Natural killer cell (primary cell): ENCODE measurements at regions not wholly inside any gene's neighbourhood (a gene's known extent, or its start where the extent isn't known, plus 50 kb on each side); places are given as distances from the start of the nearest gene placed in this dataset.

Experiments
- ATAC-seq, 3 donors: fragments of 150-1000 bp in 2 of 3; fragments of 200-7000 bp in 1 of 3; cut with Tn5 transposase; 1 replicate in 1 of 3; 2 replicates in 2 of 3; pipeline ENCODE4 v1.10.0; 2021; ENCODE audit warnings: mild to moderate bottlenecking in 2 of 3, moderate library complexity in 2 of 3
- DNase-seq, 2 donors: peaks; one replicate each; pipeline versions ENCODE4 v3.0.0 to v3.0.0-alpha.2; 2013 to 2021; ENCODE audit warnings: mixed read lengths in 1 of 2
- H3K27ac ChIP-seq: one replicate; pipeline ENCODE4 v1.5.1; 2013; ENCODE audit warnings: mild to moderate bottlenecking, low read length
- H3K27me3 ChIP-seq: one replicate; pipeline ENCODE4 v1.6.1; 2013; ENCODE audit warnings: low read length; ENCODE audit not compliant: control insufficient read depth, insufficient read depth
- H3K36me3 ChIP-seq: one replicate; pipeline ENCODE4 v1.6.1; 2013; ENCODE audit warnings: low read length; ENCODE audit not compliant: control insufficient read depth, insufficient read depth
- H3K4me1 ChIP-seq: one replicate; pipeline ENCODE4 v1.6.1; 2013; ENCODE audit warnings: low read length; ENCODE audit not compliant: control insufficient read depth, insufficient read depth
- H3K4me3 ChIP-seq: one replicate; pipeline ENCODE4 v1.5.1; 2013; ENCODE audit warnings: low read length
- H3K9me3 ChIP-seq: one replicate; pipeline ENCODE4 v1.6.1; 2013; ENCODE audit warnings: low read length; ENCODE audit not compliant: control insufficient read depth, insufficient read depth
- H3K27ac Mint-ChIP-seq, 2 donors: one replicate each; pipeline ENCODE4 v1.8.0; 2022; ENCODE audit warnings: mild to moderate bottlenecking in 2 of 2, mixed read lengths in 2 of 2, moderate library complexity in 1 of 2
- H3K27me3 Mint-ChIP-seq, 2 donors: one replicate each; pipeline ENCODE4 v1.8.0; 2022; ENCODE audit warnings: low read depth in 2 of 2, mixed read lengths in 2 of 2
- H3K36me3 Mint-ChIP-seq: one replicate; pipeline ENCODE4 v1.8.0; 2022; ENCODE audit warnings: mixed read lengths
- H3K4me1 Mint-ChIP-seq, 2 donors: one replicate each; pipeline ENCODE4 v1.8.0; 2022; ENCODE audit warnings: mixed read lengths in 2 of 2
- H3K4me3 Mint-ChIP-seq: one replicate; pipeline ENCODE4 v1.8.0; 2022; ENCODE audit warnings: mild to moderate bottlenecking, moderate library complexity, mixed read lengths
- H3K9me3 Mint-ChIP-seq, 2 donors: one replicate each; pipeline ENCODE4 v1.8.0; 2022; ENCODE audit warnings: mixed read lengths in 2 of 2
- WGBS: methylation state at CpG from one replicate; pipeline ENCODE4 v1.1.7; 2013; ENCODE audit warnings: missing lambda C conversion rate; ENCODE audit not compliant: insufficient coverage; 5-methylcytosine and 5-hydroxymethylcytosine counted together
- intact Hi-C: fragments of 100-400 bp; cut with micrococcal nuclease; formaldehyde crosslinking; loops from one replicate; pipeline ENCODE4 v1.14.2; 2022
- TF ChIP-seq, protein P1 (sequence below): fragments of 200-600 bp; IDR thresholded peaks from one replicate; pipeline ENCODE4 v1.8.0; 2022; ENCODE audit warnings: antibody characterized with exemption

- Histone ChIP-seq H3K27me3 (no peaks in the 10 kb centered on the region), H3K27ac (no peak overlapping the region), H3K36me3 (no peaks in the 10 kb centered on the region), H3K4me1 (peaks cover 3% of the 10 kb centered on the region), H3K4me3 (no peak overlapping the region), H3K9me3 (no peaks in the 10 kb centered on the region)
- no peak for ATAC-seq
- no CpG with 5 or more reads among the region's 3 CpGs for WGBS
- H3K27ac Mint-ChIP-seq: no peak overlapping the region
- no peak overlapping the region for H3K4me3 Mint-ChIP-seq
- H3K4me1 Mint-ChIP-seq: no peaks in the 10 kb centered on the region
- intact Hi-C loops: no loop called here
- H3K36me3 Mint-ChIP-seq: no peaks in the 10 kb centered on the region
- DNase-seq: no peak
- H3K27me3 Mint-ChIP-seq: no peaks in the 10 kb centered on the region
- TF ChIP-seq, protein P1, sequence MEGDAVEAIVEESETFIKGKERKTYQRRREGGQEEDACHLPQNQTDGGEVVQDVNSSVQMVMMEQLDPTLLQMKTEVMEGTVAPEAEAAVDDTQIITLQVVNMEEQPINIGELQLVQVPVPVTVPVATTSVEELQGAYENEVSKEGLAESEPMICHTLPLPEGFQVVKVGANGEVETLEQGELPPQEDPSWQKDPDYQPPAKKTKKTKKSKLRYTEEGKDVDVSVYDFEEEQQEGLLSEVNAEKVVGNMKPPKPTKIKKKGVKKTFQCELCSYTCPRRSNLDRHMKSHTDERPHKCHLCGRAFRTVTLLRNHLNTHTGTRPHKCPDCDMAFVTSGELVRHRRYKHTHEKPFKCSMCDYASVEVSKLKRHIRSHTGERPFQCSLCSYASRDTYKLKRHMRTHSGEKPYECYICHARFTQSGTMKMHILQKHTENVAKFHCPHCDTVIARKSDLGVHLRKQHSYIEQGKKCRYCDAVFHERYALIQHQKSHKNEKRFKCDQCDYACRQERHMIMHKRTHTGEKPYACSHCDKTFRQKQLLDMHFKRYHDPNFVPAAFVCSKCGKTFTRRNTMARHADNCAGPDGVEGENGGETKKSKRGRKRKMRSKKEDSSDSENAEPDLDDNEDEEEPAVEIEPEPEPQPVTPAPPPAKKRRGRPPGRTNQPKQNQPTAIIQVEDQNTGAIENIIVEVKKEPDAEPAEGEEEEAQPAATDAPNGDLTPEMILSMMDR: no peak
- H3K9me3 Mint-ChIP-seq: no peaks in the 10 kb centered on the region
Measured at GRCh38 chr10:2019281-2019680, 282.0 kb upstream of the ADARB2 start.

- H3K36me3 Mint-ChIP-seq: no peaks in the 10 kb centered on the region
- H3K4me3 ChIP-seq: no peak overlapping the region
- no peaks in the 10 kb centered on the region for H3K27me3 ChIP-seq
- H3K27ac Mint-ChIP-seq: no peak overlapping the region
- H3K4me3 Mint-ChIP-seq: no peak overlapping the region
- no peaks in the 10 kb centered on the region for H3K36me3 ChIP-seq
- no peaks in the 10 kb centered on the region for H3K27me3 Mint-ChIP-seq
- no peak overlapping the region for H3K27ac ChIP-seq
- DNase-seq (no peak), ATAC-seq (no peak)
- WGBS: 94% methylated on average over 11 of the region's 12 CpGs
- TF ChIP-seq, protein P1: no peak
- no peaks in the 10 kb centered on the region for H3K9me3 Mint-ChIP-seq
- intact Hi-C loops: no loop called here
- no peaks in the 10 kb centered on the region for H3K4me1 Mint-ChIP-seq
- H3K9me3 ChIP-seq: no peaks in the 10 kb centered on the region
- H3K4me1 ChIP-seq: no peaks in the 10 kb centered on the region
Measured at GRCh38 chr10:2014541-2014940, 277.2 kb upstream of the ADARB2 start.

- no peak overlapping the region for H3K27ac ChIP-seq
- TF ChIP-seq, protein P1: no peak
- Mint-ChIP-seq H3K4me1 (no peaks in the 10 kb centered on the region), H3K36me3 (no peaks in the 10 kb centered on the region), H3K4me3 (no peak overlapping the region), H3K9me3 (peaks cover 0 to 3% of the 10 kb centered on the region in 2 donors), H3K27me3 (no peaks in the 10 kb centered on the region), H3K27ac (no peak overlapping the region)
- no peaks in the 10 kb centered on the region for H3K9me3 ChIP-seq
- ATAC-seq (no peak), DNase-seq (no peak)
- no peak overlapping the region for H3K4me3 ChIP-seq
- no peaks in the 10 kb centered on the region for H3K27me3 ChIP-seq
- WGBS: 93% methylated on average over 5 of the region's 5 CpGs
- no peaks in the 10 kb centered on the region for H3K4me1 ChIP-seq
- intact Hi-C loops: no loop called here
- H3K36me3 ChIP-seq: no peaks in the 10 kb centered on the region
Measured at GRCh38 chr10:2012209-2012608, 274.9 kb upstream of the ADARB2 start.

DNA sequence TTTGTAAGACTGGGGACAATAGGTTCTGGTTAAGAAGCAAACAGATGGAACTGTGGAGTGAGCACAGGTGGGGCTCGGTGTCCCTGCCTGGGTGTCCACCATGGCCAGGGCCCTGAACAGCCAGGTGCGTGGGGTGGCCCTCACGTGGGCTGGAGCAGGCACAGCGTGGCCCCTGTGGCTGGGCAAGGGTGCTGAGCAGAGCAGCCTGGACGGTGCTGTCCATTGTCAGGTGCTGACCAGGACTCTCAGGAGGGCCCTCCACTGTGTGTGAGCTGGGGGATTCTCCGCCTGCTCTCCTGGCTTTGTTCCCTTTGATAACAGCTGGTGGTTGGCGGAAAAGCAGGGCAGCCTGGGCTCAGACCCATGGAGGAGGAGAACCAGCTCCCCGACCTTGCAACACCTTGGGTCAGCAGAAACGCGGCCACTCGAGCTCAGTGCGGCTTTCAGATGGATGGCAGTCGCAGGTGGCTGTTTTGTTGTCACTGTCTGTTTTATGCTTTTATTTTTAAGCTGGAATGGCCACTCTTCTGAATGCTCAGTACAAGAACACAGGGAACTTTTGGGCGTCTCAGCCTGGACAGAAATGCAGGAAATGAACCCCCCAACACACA lies 273.9 kb upstream of the ADARB2 start:
- 87% methylated on average over 14 of the region's 14 CpGs for WGBS
- no peaks in the 10 kb centered on the region for H3K27me3 ChIP-seq
- no peak overlapping the region for H3K4me3 ChIP-seq
- intact Hi-C loops: no loop called here
- peaks cover 3% of the 10 kb centered on the region in 2 donors for H3K9me3 Mint-ChIP-seq
- H3K36me3 Mint-ChIP-seq: no peaks in the 10 kb centered on the region
- peaks cover 0 to 4% of the 10 kb centered on the region in 2 donors for H3K27me3 Mint-ChIP-seq
- H3K9me3 ChIP-seq: no peaks in the 10 kb centered on the region
- H3K4me1 Mint-ChIP-seq: no peaks in the 10 kb centered on the region
- H3K27ac Mint-ChIP-seq: no peak overlapping the region
- H3K36me3 ChIP-seq: no peaks in the 10 kb centered on the region
- DNase-seq (no peak), ATAC-seq (no peak)
- TF ChIP-seq, protein P1: no peak
- no peak overlapping the region for H3K27ac ChIP-seq
- no peak overlapping the region for H3K4me3 Mint-ChIP-seq
- no peaks in the 10 kb centered on the region for H3K4me1 ChIP-seq
